Right cardiac atrium (tissue), 5 donors: ENCODE measurements at regions not wholly inside any gene's neighbourhood (a gene's known extent, or its start where the extent isn't known, plus 50 kb on each side); places are given as distances from the start of the nearest gene placed in this dataset.

Experiments
- ATAC-seq, 2 donors: fragments of 200-7000 bp; cut with Tn5 transposase; one replicate each; pipeline versions ENCODE4 v1.8.0 to v1.9.1; 2020; ENCODE audit warnings: moderate library complexity in 2 of 2, mild to moderate bottlenecking in 1 of 2
- DNase-seq, 3 donors: peaks; one replicate each; pipeline ENCODE4 v3.0.0-alpha.2; 2020
- H3K27ac ChIP-seq: one replicate; pipeline ENCODE4 v1.5.1; 2013; ENCODE audit warnings: mild to moderate bottlenecking, low read length, control low read depth, moderate library complexity
- H3K27me3 ChIP-seq: one replicate; pipeline ENCODE4 v1.6.1; 2013; ENCODE audit not compliant: control insufficient read depth, insufficient read depth
- H3K4me1 ChIP-seq: one replicate; pipeline ENCODE4 v1.6.1; 2013; ENCODE audit warnings: low read length; ENCODE audit not compliant: control insufficient read depth, insufficient read depth
- H3K4me3 ChIP-seq: one replicate; pipeline ENCODE4 v1.5.1; 2013; ENCODE audit warnings: low read length, control low read depth
- H3K9me3 ChIP-seq: one replicate; pipeline ENCODE4 v1.6.1; 2013; ENCODE audit warnings: low read length; ENCODE audit not compliant: control insufficient read depth
- WGBS: extraction: QIAGEN DNeasy Blood & Tissue Kit; methylation state at CpG from one replicate; pipeline ENCODE4 v1.1.7; 2013; 5-methylcytosine and 5-hydroxymethylcytosine counted together
- intact Hi-C, 4 donors: fragments of 100-400 bp; cut with DNase I; formaldehyde crosslinking; loops; one replicate each; pipeline versions ENCODE4 v1.11.0 to v1.14.0; 2022 to 2023
- donor health status: healthy with polysubstance abuse.
- donor health status: DM: no; HTN: yes; CAD: no.
- donor health status: DM: no; HTN: no; CAD: no.
- donor health status: DM: no; HTN: yes; CAD: no; lungs with severe emphysema.
- donor health status: DM: yes; HTN: yes; CAD: no.

DNA sequence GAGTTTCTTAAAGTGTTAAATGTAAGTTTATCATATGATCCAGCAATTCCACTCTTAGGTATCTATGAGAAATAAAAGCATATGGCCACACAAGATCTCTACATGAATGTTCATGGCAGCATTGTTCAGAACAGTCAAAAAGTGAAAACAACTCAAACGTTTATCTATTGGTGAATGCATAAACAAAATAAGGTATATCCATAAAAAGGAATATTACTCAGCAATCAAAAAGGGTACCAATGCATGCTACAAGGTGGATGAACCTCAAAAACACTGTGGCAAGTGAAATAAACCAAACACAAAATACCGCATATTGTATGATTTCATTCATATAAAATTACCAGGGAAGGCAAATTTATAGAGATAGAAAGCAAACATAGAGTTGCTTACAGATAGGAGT is 337.6 kb downstream of the PIK3C3 start:
- ATAC-seq, result no peak
- WGBS, result 86% methylated on average over 2 of the region's 2 CpGs
- no peak overlapping the region for H3K27ac ChIP-seq
- intact Hi-C loops, result loop anchor here in 1 of 4 donors (10.0 kb wide), 1 partner anchor 982 kb away; the partner anchor contains the start of gene SYT4
- H3K27me3 ChIP-seq, result no peaks in the 10 kb centered on the region
- no peak for DNase-seq
- H3K4me1 ChIP-seq, result no peaks in the 10 kb centered on the region
- no peaks in the 10 kb centered on the region for H3K9me3 ChIP-seq
- no peak overlapping the region for H3K4me3 ChIP-seq

DNA sequence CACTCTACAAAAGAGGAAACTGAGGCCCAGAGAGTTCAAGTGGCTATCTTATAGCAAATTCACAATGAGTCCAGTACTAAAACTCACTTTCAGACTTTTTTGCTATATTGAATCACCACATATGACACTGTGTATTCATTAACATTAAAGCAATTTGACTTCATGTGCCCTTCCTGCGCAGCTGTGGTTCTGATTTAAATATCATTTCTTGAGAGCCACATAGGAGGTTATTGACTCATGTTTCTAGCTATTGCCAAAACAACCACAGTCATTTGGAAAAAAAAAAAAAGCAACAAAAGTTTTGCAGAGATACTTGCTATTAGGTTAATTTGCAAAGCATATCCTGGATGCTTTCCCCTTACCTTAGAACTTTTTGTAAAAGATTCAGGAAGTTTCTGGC is 341.2 kb downstream of the PIK3C3 start:
- no peak for ATAC-seq
- Histone ChIP-seq H3K4me1 (no peaks in the 10 kb centered on the region), H3K9me3 (no peaks in the 10 kb centered on the region), H3K27me3 (no peaks in the 10 kb centered on the region), H3K27ac (no peak overlapping the region), H3K4me3 (no peak overlapping the region)
- DNase-seq, result no peak
- WGBS, result 92% methylated on average over 1 of the region's 1 CpG
- intact Hi-C loops, result loop anchor here in 2 of 4 donors (5.0 to 10.0 kb wide), 2 partner anchors 979 to 981 kb away; partner anchors contain the start of gene SYT4 (in 2 of the 2)

DNA sequence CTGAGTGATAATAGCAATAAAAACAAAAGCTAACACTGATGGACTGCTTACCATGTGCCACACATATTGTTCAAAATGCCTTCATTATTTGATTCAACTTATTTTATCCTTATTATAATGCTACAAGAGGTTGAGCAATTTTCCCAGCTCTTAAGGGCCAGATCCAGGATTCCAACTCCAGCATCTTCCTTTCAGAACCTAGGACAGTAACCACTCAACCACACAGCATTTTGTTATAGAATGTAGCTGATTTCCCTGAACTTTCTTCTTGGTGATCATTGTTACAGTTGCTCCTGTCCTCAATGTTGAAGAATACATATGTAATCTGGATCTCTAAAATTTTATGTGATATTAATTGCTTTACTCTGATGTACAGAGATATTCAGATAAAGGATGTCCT is 341.7 kb downstream of the PIK3C3 start:
- Histone ChIP-seq H3K4me1 (no peaks in the 10 kb centered on the region), H3K27ac (no peak overlapping the region), H3K27me3 (no peaks in the 10 kb centered on the region), H3K9me3 (no peaks in the 10 kb centered on the region), H3K4me3 (no peak overlapping the region)
- intact Hi-C loops, result loop anchor here in 2 of 4 donors (5.0 to 10.0 kb wide), 2 partner anchors 978 to 981 kb away; partner anchors contain the start of gene SYT4 (in 2 of the 2)
- no peak for ATAC-seq
- DNase-seq, result no peak

DNA sequence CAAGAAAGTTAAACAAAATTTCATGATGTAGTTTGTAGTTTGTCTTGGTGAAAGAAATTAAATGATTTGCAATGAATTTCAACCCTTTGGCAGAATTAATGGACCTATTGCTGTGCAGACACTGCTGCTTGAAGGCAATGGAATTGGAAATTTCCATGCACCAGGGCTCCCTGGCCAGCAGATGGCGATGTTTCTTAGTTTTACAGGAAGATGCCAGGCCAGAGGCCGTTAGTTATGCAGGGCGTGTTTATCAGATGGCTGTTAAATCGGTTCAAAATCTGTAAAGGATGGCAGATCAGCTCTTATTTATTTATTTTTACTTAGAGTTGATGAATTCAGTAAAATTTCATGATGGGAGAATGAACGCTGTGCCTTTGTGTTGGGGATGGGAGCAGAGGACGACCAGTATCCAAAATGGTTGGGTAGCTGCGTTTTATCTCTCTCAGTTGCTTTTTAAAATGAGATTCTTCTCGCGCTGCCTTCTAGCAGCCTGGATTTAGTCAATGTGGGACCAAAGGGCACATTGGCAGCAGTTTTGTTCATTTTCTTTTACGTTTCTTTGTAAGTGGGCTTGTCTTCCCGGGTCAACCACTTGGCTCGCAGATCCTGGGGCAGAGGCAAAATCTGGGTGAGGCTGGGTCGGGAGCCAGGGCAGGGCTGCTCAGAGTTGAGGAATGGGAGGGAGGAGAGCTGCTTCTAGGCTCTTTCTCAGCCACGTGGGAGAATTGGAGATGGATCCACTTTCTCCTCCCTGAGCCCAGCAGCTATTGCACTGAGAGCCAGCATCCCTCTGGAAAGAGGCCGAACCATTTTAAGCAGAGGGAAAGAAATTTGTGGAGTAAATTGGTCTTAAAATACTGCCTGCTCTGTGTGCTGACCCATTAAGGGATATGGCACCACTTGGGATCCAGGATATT is 344.0 kb downstream of the PIK3C3 start:
- Histone ChIP-seq H3K4me1 (no peaks in the 10 kb centered on the region), H3K27me3 (no peaks in the 10 kb centered on the region), H3K9me3 (no peaks in the 10 kb centered on the region), H3K4me3 (peak overlapping the region; percentile 30), H3K27ac (no peak overlapping the region)
- peak; percentile 72 to 86 (median 76) for DNase-seq
- peak; percentile 86 to 88 for ATAC-seq
- intact Hi-C loops, result loop anchor here in 2 of 4 donors (5.0 to 10.0 kb wide), 2 partner anchors 976 to 978 kb away; partner anchors contain the start of gene SYT4 (in 2 of the 2)
- WGBS, result 27% methylated on average over 15 of the region's 15 CpGs

DNA sequence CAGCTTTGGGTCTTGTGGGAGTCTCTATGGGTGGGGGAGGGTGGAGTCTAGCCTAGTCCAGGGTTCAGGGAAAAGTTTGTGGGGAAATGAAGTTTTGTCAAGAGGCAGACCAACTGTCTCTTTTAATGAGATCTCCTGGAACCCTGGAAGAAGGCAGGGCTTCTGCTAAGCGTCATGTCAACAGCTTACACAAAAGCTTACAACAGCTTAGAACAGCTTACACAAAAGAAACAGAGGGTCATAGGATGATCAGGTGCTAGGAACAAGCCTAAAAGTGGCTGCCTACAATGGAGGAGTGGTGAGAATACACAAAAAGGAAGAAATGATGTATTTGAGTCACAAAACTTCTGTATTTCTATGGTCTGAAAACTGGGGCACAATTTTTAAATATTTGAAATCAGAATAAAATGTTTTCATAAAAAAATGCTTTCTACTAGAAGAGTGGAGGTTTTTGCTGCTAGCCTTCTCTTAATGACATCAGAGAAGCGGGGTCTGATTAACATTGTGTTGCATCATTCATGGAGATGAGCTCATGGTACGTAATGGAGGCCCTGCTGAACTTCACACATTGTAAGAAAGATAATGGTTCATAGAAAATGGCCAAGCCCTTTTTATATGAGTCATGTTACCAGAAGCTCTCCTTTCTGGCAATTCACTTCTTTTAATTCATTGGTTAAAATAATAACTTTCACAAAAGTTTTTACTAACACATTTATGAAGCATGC is 351.0 kb downstream of the PIK3C3 start:
- DNase-seq (no peak), ATAC-seq (no peak)
- Histone ChIP-seq H3K4me1 (no peaks in the 10 kb centered on the region), H3K27me3 (no peaks in the 10 kb centered on the region), H3K27ac (no peak overlapping the region), H3K4me3 (no peak overlapping the region), H3K9me3 (no peaks in the 10 kb centered on the region)
- 75% methylated on average over 3 of the region's 3 CpGs for whole genome bisulfite sequencing
- intact Hi-C loops, result no loop called here

DNA sequence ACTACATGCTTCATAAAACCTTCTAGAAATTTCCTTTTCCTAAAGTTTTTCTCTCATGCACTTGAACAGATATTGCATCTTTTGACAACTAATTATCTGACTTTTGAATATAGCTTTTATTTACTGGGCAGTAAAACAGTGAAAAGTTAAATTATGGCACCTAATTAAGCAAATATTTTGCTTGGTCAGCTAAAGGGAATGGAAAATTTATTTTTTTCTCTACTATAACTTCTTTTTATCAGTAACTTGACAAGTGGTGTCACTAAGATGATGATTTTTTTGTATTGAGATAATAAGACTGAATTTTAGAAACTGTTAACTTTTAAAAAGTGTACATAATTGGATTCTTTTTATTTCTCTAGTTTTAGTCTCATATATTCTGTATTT is 351.6 kb downstream of the PIK3C3 start:
- DNase-seq (no peak), ATAC-seq (no peak)
- H3K27me3 ChIP-seq, result no peaks in the 10 kb centered on the region
- H3K4me3 ChIP-seq, result no peak overlapping the region
- intact Hi-C loops, result no loop called here
- no peaks in the 10 kb centered on the region for H3K9me3 ChIP-seq
- H3K27ac ChIP-seq, result no peak overlapping the region
- H3K4me1 ChIP-seq, result no peaks in the 10 kb centered on the region

DNA sequence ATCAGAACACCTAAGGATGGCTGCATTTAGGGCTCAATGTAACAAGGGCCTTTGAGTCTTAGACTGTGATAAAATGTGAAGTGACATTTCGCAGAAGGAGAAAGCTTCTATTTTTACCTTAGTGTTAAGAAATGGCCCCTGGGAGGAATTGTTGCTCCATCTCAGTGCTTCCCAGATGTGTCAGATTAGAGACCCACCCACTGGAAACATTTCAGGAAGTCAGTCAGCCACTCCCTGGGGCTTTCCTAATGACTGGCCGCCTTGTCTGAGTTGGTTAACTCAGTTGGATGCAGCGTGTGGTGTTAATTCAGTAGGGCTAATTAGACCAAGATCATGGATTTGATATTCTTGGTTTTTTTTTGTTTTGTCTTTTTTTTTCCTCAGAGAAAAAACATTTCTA is 355.9 kb downstream of the PIK3C3 start:
- H3K4me3 ChIP-seq, result no peak overlapping the region
- H3K27me3 ChIP-seq, result no peaks in the 10 kb centered on the region
- intact Hi-C loops, result no loop called here
- DNase-seq (peak in 2 of 3 donors; percentile 39 to 50), ATAC-seq (peak; percentile 70 to 90)
- H3K9me3 ChIP-seq, result no peaks in the 10 kb centered on the region
- no peaks in the 10 kb centered on the region for H3K4me1 ChIP-seq
- no peak overlapping the region for H3K27ac ChIP-seq
- WGBS, result 49% methylated on average over 3 of the region's 3 CpGs

DNA sequence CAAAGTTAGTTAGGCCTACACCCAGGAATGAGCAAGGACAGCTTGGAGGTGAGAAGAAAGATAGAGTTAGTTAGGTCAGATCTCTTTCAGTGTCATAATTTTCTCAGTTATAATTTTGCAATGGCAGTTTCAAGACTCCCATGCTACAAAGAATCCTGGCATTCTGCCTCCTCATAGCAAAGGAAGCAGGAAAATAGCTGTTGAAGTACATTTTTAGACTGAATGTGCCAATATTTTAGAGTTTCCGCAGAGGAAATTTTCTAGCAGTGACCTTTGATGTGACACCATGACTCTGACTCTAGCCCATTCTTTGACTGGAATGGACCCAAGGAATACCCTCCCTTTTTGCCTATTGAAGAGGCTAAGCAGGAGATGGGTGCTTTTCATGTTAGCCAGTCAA is 371.7 kb downstream of the PIK3C3 start:
- no peak overlapping the region for H3K27ac ChIP-seq
- intact Hi-C loops, result no loop called here
- no peak overlapping the region for H3K4me3 ChIP-seq

DNA sequence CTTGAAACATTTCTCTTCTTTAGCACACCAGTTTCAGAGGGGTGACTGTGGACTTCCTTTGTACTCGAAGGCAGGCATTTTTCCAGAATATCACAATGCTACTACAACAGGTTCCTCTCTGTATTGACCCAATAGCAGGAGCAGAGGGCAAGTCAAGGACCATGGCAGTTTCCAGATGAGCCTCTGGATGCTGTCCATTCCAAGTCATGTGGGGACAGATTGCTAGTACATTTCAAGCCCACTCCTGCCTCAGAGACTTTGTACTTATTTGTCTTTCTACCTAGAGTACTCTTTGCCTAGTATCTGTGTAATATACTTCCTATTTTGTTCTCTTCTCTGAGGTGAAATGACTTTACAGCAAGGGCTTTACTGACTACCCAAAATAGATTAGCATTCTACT is 373.9 kb downstream of the PIK3C3 start:
- intact Hi-C loops, result no loop called here
- no peaks in the 10 kb centered on the region for H3K4me1 ChIP-seq
- ATAC-seq (no peak), DNase-seq (no peak)
- no peak overlapping the region for H3K27ac ChIP-seq
- 52% methylated on average over 1 of the region's 1 CpG for WGBS
- H3K27me3 ChIP-seq, result no peaks in the 10 kb centered on the region
- H3K4me3 ChIP-seq, result no peak overlapping the region
- H3K9me3 ChIP-seq, result no peaks in the 10 kb centered on the region

More for the DNA sequence above, 371.7 kb downstream of the PIK3C3 start:
- no peaks in the 10 kb centered on the region for H3K27me3 ChIP-seq
- 33% methylated on average over 1 of the region's 1 CpG for WGBS
- no peaks in the 10 kb centered on the region for H3K9me3 ChIP-seq
- ATAC-seq (no peak), DNase-seq (no peak)
- H3K4me1 ChIP-seq, result no peaks in the 10 kb centered on the region

DNA sequence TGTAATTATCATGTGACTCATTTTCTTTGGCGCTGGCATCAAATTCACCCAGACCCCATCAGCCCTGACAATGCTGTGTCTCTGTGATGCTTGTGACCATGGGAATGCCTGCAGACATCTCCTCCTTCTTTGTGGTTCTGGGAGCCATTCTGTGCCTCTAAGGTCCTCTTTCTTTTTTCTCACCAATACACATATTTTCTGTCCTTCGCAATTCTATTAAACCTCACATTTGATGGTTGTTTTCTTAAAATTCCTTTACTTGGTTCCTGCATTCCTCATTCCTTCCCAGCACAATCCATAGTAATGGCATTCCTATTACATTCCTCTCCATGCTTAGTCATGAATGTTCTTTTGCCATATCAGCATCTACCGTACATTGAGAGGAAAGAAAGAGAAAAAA is 375.3 kb downstream of the PIK3C3 start:
- WGBS, result 73% methylated on average over 3 of the region's 3 CpGs
- ATAC-seq (no peak), DNase-seq (no peak)
- no peaks in the 10 kb centered on the region for H3K27me3 ChIP-seq
- no peaks in the 10 kb centered on the region for H3K4me1 ChIP-seq
- H3K9me3 ChIP-seq, result no peaks in the 10 kb centered on the region
- H3K27ac ChIP-seq, result no peak overlapping the region
- intact Hi-C loops, result no loop called here
- no peak overlapping the region for H3K4me3 ChIP-seq

DNA sequence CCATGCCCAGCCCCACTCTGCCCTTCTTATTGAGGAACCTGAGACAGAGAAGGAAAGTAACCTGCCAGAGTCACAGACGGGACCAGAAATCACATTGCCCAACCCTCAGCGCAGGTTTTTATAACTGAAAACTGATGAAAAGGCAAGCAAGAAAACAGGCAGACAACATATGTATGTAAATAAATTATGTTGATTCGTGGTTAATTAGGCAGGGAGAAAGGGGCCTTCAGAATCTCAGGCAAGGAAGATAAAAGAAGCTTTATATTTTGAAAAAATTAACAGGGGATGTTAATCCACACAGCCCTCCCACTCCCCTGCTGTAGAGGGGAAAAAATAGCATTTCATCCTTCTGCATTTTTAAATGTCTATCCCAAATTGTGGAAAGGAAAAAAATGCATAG is 378.5 kb downstream of the PIK3C3 start:
- Histone ChIP-seq H3K4me1 (no peaks in the 10 kb centered on the region), H3K27ac (no peak overlapping the region), H3K9me3 (no peaks in the 10 kb centered on the region), H3K4me3 (no peak overlapping the region), H3K27me3 (no peaks in the 10 kb centered on the region)
- WGBS, result 82% methylated on average over 3 of the region's 3 CpGs
- intact Hi-C loops, result no loop called here
- no peak for ATAC-seq
- no peak for DNase-seq
